Aorta (tissue), 5 donors: ENCODE measurements at regions not wholly inside any gene's neighbourhood (a gene's known extent, or its start where the extent isn't known, plus 50 kb on each side); places are given as distances from the start of the nearest gene placed in this dataset.

ENCODE experiments used
- ATAC-seq: fragments of 200-7000 bp; cut with Tn5 transposase; one replicate; pipeline ENCODE4 v1.9.1; 2022; ENCODE audit warnings: moderate library complexity; ENCODE audit not compliant: low FRiP score
- DNase-seq, 2 donors: peaks; one replicate each; pipeline ENCODE4 v3.0.0-alpha.2; 2020
- H3K27ac ChIP-seq, 2 donors: one replicate each; pipeline ENCODE4 v1.5.1; 2013; ENCODE audit warnings: low read length in 2 of 2, mild to moderate bottlenecking in 2 of 2, moderate library complexity in 2 of 2, control low read depth in 1 of 2, inconsistent platforms in 1 of 2, low read depth in 1 of 2
- H3K27me3 ChIP-seq, 2 donors: one replicate each; pipeline ENCODE4 v1.6.1; 2013; ENCODE audit warnings: control low read depth in 1 of 2, low read length in 1 of 2, mild to moderate bottlenecking in 1 of 2, moderate library complexity in 1 of 2; ENCODE audit not compliant: insufficient read depth in 2 of 2, control insufficient read depth in 1 of 2
- H3K36me3 ChIP-seq, 2 donors: one replicate each; pipeline ENCODE4 v1.6.1; 2013; ENCODE audit warnings: control low read depth in 1 of 2, low read length in 1 of 2, mild to moderate bottlenecking in 1 of 2; ENCODE audit not compliant: insufficient read depth in 2 of 2, control insufficient read depth in 1 of 2
- H3K4me1 ChIP-seq, 2 donors: one replicate each; pipeline ENCODE4 v1.6.1; 2013; ENCODE audit warnings: low read length in 2 of 2, control low read depth in 1 of 2, mild to moderate bottlenecking in 1 of 2, moderate library complexity in 1 of 2; ENCODE audit not compliant: insufficient read depth in 2 of 2, control insufficient read depth in 1 of 2
- H3K4me3 ChIP-seq, 2 donors: one replicate each; pipeline ENCODE4 v1.5.1; 2013; ENCODE audit warnings: low read length in 2 of 2, control low read depth in 1 of 2, mild to moderate bottlenecking in 1 of 2
- H3K9me3 ChIP-seq: one replicate; pipeline ENCODE4 v1.6.1; 2013; ENCODE audit warnings: mild to moderate bottlenecking, low read length; ENCODE audit not compliant: control insufficient read depth
- WGBS, 2 donors: extraction: QIAGEN DNeasy Blood & Tissue Kit; methylation state at CpG; one replicate each; pipeline ENCODE4 v1.1.7; 2013; 5-methylcytosine and 5-hydroxymethylcytosine counted together
- intact Hi-C, 2 donors: fragments of 100-400 bp; cut with DNase I; formaldehyde crosslinking; loops; one replicate each; pipeline versions ENCODE4 v1.14.2 to v1.15.0; 2022
- donor health status: healthy with polysubstance abuse.
- donor health status: Bipolar disorder and iron deficiency.
- donor health status: DM: no; HTN: no; CAD: no.
- donor health status: DM: no; HTN: no; CAD: no.
- donor health status: DM: yes; HTN: yes; CAD: no.

GRCh38 chr5:114192108-114192507 is 169.8 kb upstream of the KCNN2 start:
- H3K27me3 ChIP-seq: no peaks in the 10 kb centered on the region
- DNase-seq (no peak), ATAC-seq (no peak)
- H3K36me3 ChIP-seq: no peaks in the 10 kb centered on the region
- no peak overlapping the region for H3K27ac ChIP-seq
- WGBS, 2 donors: 70 to 87% methylated on average over 3 of the region's 3 CpGs
- H3K4me3 ChIP-seq: no peak overlapping the region
- H3K9me3 ChIP-seq: no peaks in the 10 kb centered on the region
- intact Hi-C loops: no loop called here
- no peaks in the 10 kb centered on the region for H3K4me1 ChIP-seq

DNA sequence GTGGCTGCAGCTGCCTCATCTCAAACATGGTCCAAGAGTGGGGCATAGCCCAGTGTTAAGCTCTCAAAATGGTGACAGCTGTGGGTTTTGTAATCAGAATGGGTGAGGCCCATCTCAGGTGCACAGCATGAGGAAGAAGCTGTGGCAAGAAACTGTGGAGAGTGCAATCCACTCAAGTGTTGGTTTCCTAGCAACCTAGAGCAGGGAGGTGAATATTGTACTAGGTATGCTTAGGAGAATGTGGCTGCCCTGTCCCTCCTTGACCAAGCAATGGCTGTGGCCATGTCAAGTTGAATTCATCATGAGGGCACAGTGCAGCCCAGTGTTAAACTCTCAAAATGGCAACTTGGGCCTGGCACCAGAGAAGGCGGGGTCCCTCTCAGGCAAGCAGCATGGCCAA is 160.5 kb upstream of the KCNN2 start:
- intact Hi-C loops: no loop called here
- Histone ChIP-seq H3K9me3 (peaks cover 9% of the 10 kb centered on the region), H3K36me3 (no peaks in the 10 kb centered on the region), H3K4me3 (no peak overlapping the region), H3K4me1 (no peaks in the 10 kb centered on the region), H3K27me3 (no peaks in the 10 kb centered on the region), H3K27ac (no peak overlapping the region)
- ATAC-seq (no peak), DNase-seq (peak in 1 of 2 donors; percentile 49)
- 0 to 81% methylated on average over 1 of the region's 1 CpG for WGBS, 2 donors

DNA sequence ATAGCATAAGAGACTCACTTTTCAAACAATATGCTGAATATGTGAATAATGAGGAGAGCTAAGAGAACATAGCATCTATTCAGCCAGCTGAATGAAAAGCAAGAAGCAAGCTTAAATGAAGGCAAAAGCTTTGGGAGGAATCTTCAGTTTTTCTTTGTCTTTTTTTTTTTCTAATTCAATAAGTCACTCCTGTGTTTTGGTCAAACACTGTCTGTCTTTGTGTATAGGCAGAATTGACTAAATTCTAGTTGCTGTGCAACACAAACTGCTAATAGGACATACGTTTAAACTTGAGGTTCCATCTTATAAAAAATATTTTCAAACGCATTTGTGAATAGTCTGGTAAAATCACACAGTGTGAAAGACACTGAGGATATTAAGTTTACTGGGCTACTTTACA is 156.9 kb upstream of the KCNN2 start:
- DNase-seq (no peak), ATAC-seq (no peak)
- intact Hi-C loops: no loop called here
- Histone ChIP-seq H3K4me3 (no peak overlapping the region), H3K27ac (no peak overlapping the region), H3K27me3 (no peaks in the 10 kb centered on the region), H3K9me3 (peaks cover 9% of the 10 kb centered on the region), H3K4me1 (no peaks in the 10 kb centered on the region), H3K36me3 (no peaks in the 10 kb centered on the region)
- 77 to 81% methylated on average over 2 of the region's 2 CpGs for WGBS, 2 donors

GRCh38 chr5:114206640-114207039 is 155.2 kb upstream of the KCNN2 start:
- intact Hi-C loops: no loop called here
- H3K27me3 ChIP-seq: no peaks in the 10 kb centered on the region
- H3K4me3 ChIP-seq: no peak overlapping the region
- 71% methylated on average over 3 of the region's 3 CpGs for WGBS, 2 donors
- no peaks in the 10 kb centered on the region for H3K4me1 ChIP-seq
- H3K36me3 ChIP-seq: no peaks in the 10 kb centered on the region
- H3K9me3 ChIP-seq: peaks cover 3% of the 10 kb centered on the region
- ATAC-seq: no peak
- H3K27ac ChIP-seq: no peak overlapping the region
- DNase-seq: no peak

GRCh38 chr5:114207615-114208014 is 154.3 kb upstream of the KCNN2 start:
- ATAC-seq (no peak), DNase-seq (no peak)
- Histone ChIP-seq H3K27ac (no peak overlapping the region), H3K36me3 (no peaks in the 10 kb centered on the region), H3K4me1 (no peaks in the 10 kb centered on the region), H3K9me3 (no peaks in the 10 kb centered on the region), H3K4me3 (no peak overlapping the region), H3K27me3 (no peaks in the 10 kb centered on the region)
- WGBS, 2 donors: 63 to 67% methylated on average over 3 of the region's 3 CpGs
- intact Hi-C loops: no loop called here

- intact Hi-C loops: no loop called here
- H3K27ac ChIP-seq: no peak overlapping the region
- DNase-seq: no peak
- H3K4me1 ChIP-seq: no peaks in the 10 kb centered on the region
- no peaks in the 10 kb centered on the region for H3K27me3 ChIP-seq
- ATAC-seq: no peak
- no peaks in the 10 kb centered on the region for H3K9me3 ChIP-seq
- 85% methylated on average over 2 of the region's 2 CpGs for WGBS, 2 donors
- H3K36me3 ChIP-seq: no peaks in the 10 kb centered on the region
- H3K4me3 ChIP-seq: no peak overlapping the region
Observed at GRCh38 chr5:114208120-114208519, 153.8 kb upstream of the KCNN2 start.

DNA sequence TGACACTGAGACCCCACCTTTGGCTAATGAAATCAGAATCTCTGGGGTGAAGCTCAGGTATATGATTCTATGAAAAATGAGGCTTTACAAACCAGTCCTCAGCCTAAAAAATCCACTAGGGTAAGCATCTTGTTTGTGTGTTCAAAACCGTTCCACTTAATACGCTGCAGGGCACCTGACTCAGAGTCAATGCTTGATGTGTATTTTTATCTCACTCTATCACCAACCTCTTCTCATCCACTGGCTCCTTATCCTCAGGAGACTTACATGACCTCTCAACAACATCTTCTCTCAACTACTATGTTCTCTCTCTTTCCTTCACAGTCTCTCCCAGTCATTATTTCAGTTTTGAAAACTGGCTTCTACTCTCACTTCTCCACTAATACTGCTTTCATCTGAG is 153.3 kb upstream of the KCNN2 start:
- no peak for DNase-seq
- no peaks in the 10 kb centered on the region for H3K27me3 ChIP-seq
- H3K4me3 ChIP-seq: no peak overlapping the region
- intact Hi-C loops: no loop called here
- no peak for ATAC-seq
- no peaks in the 10 kb centered on the region for H3K36me3 ChIP-seq
- H3K9me3 ChIP-seq: no peaks in the 10 kb centered on the region
- no peak overlapping the region for H3K27ac ChIP-seq
- no peaks in the 10 kb centered on the region for H3K4me1 ChIP-seq
- WGBS, 2 donors: 86 to 97% methylated on average over 2 of the region's 2 CpGs

DNA sequence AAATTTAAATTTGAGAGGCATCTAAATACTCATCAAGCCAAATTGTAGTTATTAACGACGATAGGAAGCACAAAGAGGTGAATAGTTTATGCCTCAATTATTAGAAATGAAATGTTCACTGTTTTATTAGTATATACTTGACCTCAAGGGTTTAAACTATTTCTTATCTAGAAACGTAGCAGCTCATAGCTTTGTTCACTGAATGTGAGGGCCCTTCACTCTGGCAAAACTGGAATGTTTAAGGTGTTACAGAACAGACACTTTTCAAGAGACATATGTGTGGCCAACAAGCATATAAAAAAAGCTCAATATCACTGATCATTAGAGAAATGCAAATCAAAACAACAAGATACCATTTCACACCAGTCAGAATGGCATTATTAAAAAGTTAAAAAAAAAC is 151.2 kb upstream of the KCNN2 start:
- intact Hi-C loops: no loop called here
- Histone ChIP-seq H3K4me1 (no peaks in the 10 kb centered on the region), H3K27ac (no peak overlapping the region), H3K27me3 (no peaks in the 10 kb centered on the region), H3K36me3 (no peaks in the 10 kb centered on the region), H3K4me3 (no peak overlapping the region), H3K9me3 (no peaks in the 10 kb centered on the region)
- no peak for ATAC-seq
- no peak for DNase-seq
- 54 to 63% methylated on average over 3 of the region's 3 CpGs for WGBS, 2 donors

DNA sequence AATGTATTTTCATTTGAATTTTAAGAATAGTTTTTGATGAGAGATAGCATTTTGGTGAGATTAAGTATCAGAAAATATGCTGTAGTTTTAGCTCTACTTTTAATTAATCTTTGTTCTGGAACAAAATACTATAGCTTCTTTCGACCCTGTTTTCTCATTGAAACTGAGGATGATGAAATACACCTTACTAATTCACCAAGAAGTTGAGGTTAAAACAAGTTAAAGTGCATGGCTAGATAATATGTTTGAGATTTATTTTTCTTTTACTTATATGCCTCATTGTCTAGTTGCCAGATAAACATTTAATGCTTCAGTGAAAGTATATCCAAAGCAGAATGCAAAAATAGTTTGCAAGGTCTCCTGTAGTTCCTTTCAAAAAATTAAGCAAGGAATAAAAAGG is 140.1 kb upstream of the KCNN2 start:
- DNase-seq (no peak), ATAC-seq (no peak)
- Histone ChIP-seq H3K36me3 (no peaks in the 10 kb centered on the region), H3K27me3 (no peaks in the 10 kb centered on the region), H3K4me3 (no peak overlapping the region), H3K9me3 (peaks cover 6% of the 10 kb centered on the region), H3K4me1 (no peaks in the 10 kb centered on the region), H3K27ac (no peak overlapping the region)
- intact Hi-C loops: no loop called here
- WGBS, 2 donors: 82 to 84% methylated on average over 1 of the region's 1 CpG
